ENCODE measurements at regions not wholly inside any gene's neighbourhood (a gene's known extent, or its start where the extent isn't known, plus 50 kb on each side); places are given as distances from the start of the nearest gene placed in this dataset.
"Not testable (repeated sequence)": the region's sequence is repeated elsewhere in the genome, so short reads cannot be mapped to it uniquely, and the experiment has no call there.

- no peaks in the 10 kb centered on the region for H3K27me3 ChIP-seq
- H3K27ac ChIP-seq: no peak overlapping the region
Observed at GRCh38 chr4:54445866-54446265, 211.9 kb upstream of the KIT start.

GRCh38 chr4:54446581-54446980, 211.2 kb upstream of the KIT start:
- peak in 1 of 2 donors; percentile 13 for DNase-seq (ENCODE audit: low read depth in 1 of 2, low spot score in 1 of 2)

More at GRCh38 chr4:54445866-54446265, 211.9 kb upstream of the KIT start:
- H3K36me3 ChIP-seq: no peaks in the 10 kb centered on the region
- no peak overlapping the region for H3K4me3 ChIP-seq
- no peak for DNase-seq (ENCODE audit: low read depth in 1 of 2, low spot score in 1 of 2)
- no peaks in the 10 kb centered on the region for H3K9me3 ChIP-seq (ENCODE audit: low read depth)
- no peak for TF ChIP-seq CTCF (IDR thresholded peaks at IDR 0.05; ENCODE audit: low read depth, low read length)
- H3K4me1 ChIP-seq (ENCODE audit: low read depth): no peaks in the 10 kb centered on the region

GRCh38 chr4:54447304-54447703, 210.5 kb upstream of the KIT start:
- Histone ChIP-seq H3K4me1 (ENCODE audit: low read depth) (no peaks in the 10 kb centered on the region), H3K9me3 (ENCODE audit: low read depth) (no peaks in the 10 kb centered on the region), H3K27me3 (no peaks in the 10 kb centered on the region), H3K27ac (no peak overlapping the region), H3K36me3 (no peaks in the 10 kb centered on the region), H3K4me3 (no peak overlapping the region)
- TF ChIP-seq CTCF (IDR thresholded peaks at IDR 0.05; ENCODE audit: low read depth, low read length): no peak
- DNase-seq (ENCODE audit: low read depth in 1 of 2, low spot score in 1 of 2): no peak

More at GRCh38 chr4:54446581-54446980, 211.2 kb upstream of the KIT start:
- H3K4me3 ChIP-seq: no peak overlapping the region
- no peaks in the 10 kb centered on the region for H3K36me3 ChIP-seq
- H3K9me3 ChIP-seq (ENCODE audit: low read depth): no peaks in the 10 kb centered on the region
- no peak for TF ChIP-seq CTCF (IDR thresholded peaks at IDR 0.05; ENCODE audit: low read depth, low read length)
- H3K4me1 ChIP-seq (ENCODE audit: low read depth): no peaks in the 10 kb centered on the region
- no peak overlapping the region for H3K27ac ChIP-seq
- H3K27me3 ChIP-seq: no peaks in the 10 kb centered on the region

- Histone ChIP-seq H3K27ac (no peak overlapping the region), H3K36me3 (no peaks in the 10 kb centered on the region), H3K27me3 (no peaks in the 10 kb centered on the region), H3K4me1 (ENCODE audit: low read depth) (no peaks in the 10 kb centered on the region), H3K9me3 (ENCODE audit: low read depth) (no peaks in the 10 kb centered on the region), H3K4me3 (no peak overlapping the region)
- no peak for TF ChIP-seq CTCF (IDR thresholded peaks at IDR 0.05; ENCODE audit: low read depth, low read length)
- DNase-seq (ENCODE audit: low read depth in 1 of 2, low spot score in 1 of 2): no peak
Observed at GRCh38 chr4:54449999-54450398, 207.8 kb upstream of the KIT start.

- not testable (repeated sequence) for DNase-seq (ENCODE audit: low read depth in 1 of 2, low spot score in 1 of 2); H3K27me3 ChIP-seq; H3K4me3 ChIP-seq; H3K27ac ChIP-seq; H3K9me3 ChIP-seq (ENCODE audit: low read depth); H3K4me1 ChIP-seq (ENCODE audit: low read depth); H3K36me3 ChIP-seq
Observed at GRCh38 chr4:54466960-54467359, 190.8 kb upstream of the KIT start.

GRCh38 chr4:54473077-54473545, 184.6 kb upstream of the KIT start:
- no peak overlapping the region for H3K4me3 ChIP-seq

More at GRCh38 chr4:54473077-54473545, 184.6 kb upstream of the KIT start:
- Histone ChIP-seq H3K27me3 (no peaks in the 10 kb centered on the region), H3K4me1 (ENCODE audit: low read depth) (no peaks in the 10 kb centered on the region), H3K9me3 (ENCODE audit: low read depth) (no peaks in the 10 kb centered on the region), H3K27ac (no peak overlapping the region), H3K36me3 (no peaks in the 10 kb centered on the region)
- no peak for TF ChIP-seq CTCF (IDR thresholded peaks at IDR 0.05; ENCODE audit: low read depth, low read length)
- no peak for DNase-seq (ENCODE audit: low read depth in 1 of 2, low spot score in 1 of 2)

All from cardiac muscle cell (in vitro differentiated cells and primary cell).